GM06990 (cell line): ENCODE measurements at regions not wholly inside any gene's neighbourhood (a gene's known extent, or its start where the extent isn't known, plus 50 kb on each side); places are given as distances from the start of the nearest gene placed in this dataset.

ENCODE experiments used
- DNase-seq: peaks from one replicate; pipeline ENCODE4 v3.0.0-alpha.2; 2011; ENCODE audit not compliant: insufficient read length; ENCODE audit errors: extremely low read depth
- H3K27me3 ChIP-seq: replicated peaks from 2 replicates; pipeline ENCODE4 v1.6.0; 2011; ENCODE audit warnings: low read length; ENCODE audit not compliant: control insufficient read depth, insufficient read depth
- H3K36me3 ChIP-seq: 2 replicates; pipeline ENCODE4 v1.5.1; 2011; ENCODE audit warnings: low read length; ENCODE audit not compliant: control insufficient read depth, insufficient read depth
- H3K4me3 ChIP-seq: replicated peaks from 2 replicates; pipeline ENCODE4 v1.5.1; 2011; ENCODE audit warnings: low read depth, mild to moderate bottlenecking, control low read depth, low read length
- TF ChIP-seq, protein P1 (sequence below): IDR thresholded peaks from 2 replicates; pipeline ENCODE4 v1.5.1; 2011; ENCODE audit warnings: low read length, control low read depth, mild to moderate bottlenecking, inconsistent platforms; ENCODE audit not compliant: insufficient read depth, poor library complexity, severe bottlenecking

DNA sequence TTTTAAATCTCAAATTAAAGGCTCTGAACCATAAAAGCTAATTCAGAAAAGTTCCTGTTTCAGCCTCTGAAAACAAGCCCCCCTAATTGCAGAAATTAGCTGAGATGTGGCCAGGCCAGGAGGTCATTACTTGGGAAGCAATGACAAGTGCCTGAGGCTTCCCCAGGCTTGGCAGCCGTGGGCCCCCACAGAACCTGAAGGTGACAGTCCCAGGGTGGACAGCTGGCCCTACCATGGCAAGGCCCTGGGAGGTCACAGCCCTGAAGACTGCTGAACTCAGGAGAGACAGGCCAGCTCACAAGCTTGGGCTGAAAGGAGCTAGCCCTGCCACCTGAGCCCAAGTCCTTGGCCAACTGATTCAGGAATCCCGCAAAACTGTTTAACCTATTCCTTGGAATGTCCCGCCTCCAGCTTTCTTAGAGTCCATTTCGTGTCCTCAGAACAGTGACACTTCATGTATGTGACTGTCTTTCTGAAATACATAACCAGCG is 54.3 kb upstream of the PKDCC start:
- Histone ChIP-seq H3K27me3 (no peaks in the 10 kb centered on the region), H3K4me3 (no peak overlapping the region), H3K36me3 (no peaks in the 10 kb centered on the region)
- TF ChIP-seq, protein P1, sequence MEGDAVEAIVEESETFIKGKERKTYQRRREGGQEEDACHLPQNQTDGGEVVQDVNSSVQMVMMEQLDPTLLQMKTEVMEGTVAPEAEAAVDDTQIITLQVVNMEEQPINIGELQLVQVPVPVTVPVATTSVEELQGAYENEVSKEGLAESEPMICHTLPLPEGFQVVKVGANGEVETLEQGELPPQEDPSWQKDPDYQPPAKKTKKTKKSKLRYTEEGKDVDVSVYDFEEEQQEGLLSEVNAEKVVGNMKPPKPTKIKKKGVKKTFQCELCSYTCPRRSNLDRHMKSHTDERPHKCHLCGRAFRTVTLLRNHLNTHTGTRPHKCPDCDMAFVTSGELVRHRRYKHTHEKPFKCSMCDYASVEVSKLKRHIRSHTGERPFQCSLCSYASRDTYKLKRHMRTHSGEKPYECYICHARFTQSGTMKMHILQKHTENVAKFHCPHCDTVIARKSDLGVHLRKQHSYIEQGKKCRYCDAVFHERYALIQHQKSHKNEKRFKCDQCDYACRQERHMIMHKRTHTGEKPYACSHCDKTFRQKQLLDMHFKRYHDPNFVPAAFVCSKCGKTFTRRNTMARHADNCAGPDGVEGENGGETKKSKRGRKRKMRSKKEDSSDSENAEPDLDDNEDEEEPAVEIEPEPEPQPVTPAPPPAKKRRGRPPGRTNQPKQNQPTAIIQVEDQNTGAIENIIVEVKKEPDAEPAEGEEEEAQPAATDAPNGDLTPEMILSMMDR: no peak
- no peak for DNase-seq

DNA sequence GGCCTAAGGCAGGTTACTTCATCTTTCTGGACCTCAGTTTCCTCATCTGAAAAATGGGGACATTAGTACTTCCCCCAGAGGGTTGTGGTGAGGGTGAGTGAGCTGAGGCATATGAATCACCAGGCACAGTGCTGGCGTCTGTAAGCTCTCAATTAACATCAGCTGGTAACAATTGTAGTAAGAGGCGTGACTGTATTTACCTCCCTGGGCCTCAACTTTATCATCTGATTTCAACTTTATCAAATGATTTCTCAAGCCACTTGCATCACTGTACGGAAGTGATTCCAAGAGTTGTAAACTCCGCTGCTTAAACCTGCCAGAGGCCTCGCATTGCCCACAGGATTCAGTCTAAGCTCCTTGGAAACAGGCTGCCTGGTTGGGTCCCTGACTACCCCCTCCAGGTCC is 53.6 kb upstream of the PKDCC start:
- Histone ChIP-seq H3K4me3 (no peak overlapping the region), H3K36me3 (no peaks in the 10 kb centered on the region), H3K27me3 (no peaks in the 10 kb centered on the region)
- TF ChIP-seq, protein P1: no peak
- no peak for DNase-seq

GRCh38 chr2:41994661-41995060 is 53.2 kb upstream of the PKDCC start:
- TF ChIP-seq, protein P1: no peak
- DNase-seq: no peak
- Histone ChIP-seq H3K4me3 (no peak overlapping the region), H3K36me3 (no peaks in the 10 kb centered on the region), H3K27me3 (no peaks in the 10 kb centered on the region)

DNA sequence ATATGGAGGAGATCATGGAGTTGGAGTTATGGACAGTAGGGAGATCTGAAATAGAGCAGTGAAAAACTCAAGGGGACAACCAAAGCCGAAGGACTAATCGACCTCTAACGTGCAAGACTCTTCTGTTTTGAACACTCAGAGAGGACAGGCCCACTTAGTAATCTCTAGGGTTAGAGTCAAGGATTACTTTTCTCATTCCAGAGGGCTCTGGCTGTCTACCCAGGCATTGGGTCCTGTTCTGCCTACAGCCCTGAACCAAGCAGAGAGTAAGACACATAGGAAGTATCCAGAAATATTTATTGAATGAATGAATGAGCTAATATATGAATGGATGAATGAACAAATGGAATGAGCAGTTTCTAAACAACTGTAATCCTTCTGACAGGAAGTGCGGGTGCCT is 50.3 kb upstream of the PKDCC start:
- DNase-seq: no peak
- TF ChIP-seq, protein P1: no peak
- Histone ChIP-seq H3K36me3 (no peaks in the 10 kb centered on the region), H3K27me3 (no peaks in the 10 kb centered on the region; the same call in 1 of the 2 replicates), H3K4me3 (no peak overlapping the region)
